HG03103 (cell line): ENCODE measurements at regions not wholly inside any gene's neighbourhood (a gene's known extent, or its start where the extent isn't known, plus 50 kb on each side); places are given as distances from the start of the nearest gene placed in this dataset.
"Not testable (repeated sequence)": the region's sequence is repeated elsewhere in the genome, so short reads cannot be mapped to it uniquely, and the experiment has no call there.

Experiments used
- ATAC-seq: cut with Tn5 transposase; IDR thresholded peaks from one replicate; pipeline ENCODE4 v1.9.1; 2021; ENCODE audit warnings: low read depth; ENCODE audit not compliant: unreplicated experiment

DNA sequence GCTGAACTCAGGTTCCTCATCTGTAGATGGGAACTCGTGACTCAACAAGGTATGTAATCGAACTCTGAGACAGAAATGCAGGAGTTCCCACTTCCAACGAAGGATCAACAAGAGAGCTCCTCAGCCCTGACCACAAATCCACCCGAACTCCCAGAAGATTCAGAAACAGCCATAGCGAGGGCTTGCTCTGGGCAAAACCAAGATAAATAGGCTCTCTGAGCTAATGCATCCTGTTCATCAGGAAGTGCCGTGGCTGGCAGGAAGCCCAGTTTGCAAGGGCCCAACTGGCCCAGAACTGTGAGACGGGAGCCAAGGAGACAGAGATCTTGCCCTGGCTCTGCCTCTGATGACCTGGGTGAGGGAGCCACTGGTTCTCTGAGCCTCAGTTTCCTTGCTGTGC is 141.7 kb upstream of the PFKP start:
- ATAC-seq, result no peak

DNA sequence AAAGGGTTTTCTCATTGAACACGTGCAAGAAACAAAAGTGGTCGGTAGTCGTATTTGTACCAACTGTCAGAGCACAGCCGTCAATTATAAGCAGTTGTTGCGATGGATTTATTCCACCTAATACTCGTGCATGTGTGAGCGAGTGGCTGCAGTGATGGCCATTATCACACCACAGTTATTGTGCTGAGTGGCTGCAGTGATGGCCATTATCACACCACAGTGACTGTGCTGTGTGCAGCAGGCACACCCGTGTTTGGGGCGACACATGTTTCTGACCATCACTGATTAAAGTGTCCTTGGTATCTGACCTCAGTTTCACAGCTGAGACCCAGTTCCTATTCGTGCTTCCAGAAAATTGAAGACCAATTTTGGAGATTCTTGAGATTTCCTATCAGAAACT is 142.9 kb upstream of the PFKP start:
- no peak for ATAC-seq

DNA sequence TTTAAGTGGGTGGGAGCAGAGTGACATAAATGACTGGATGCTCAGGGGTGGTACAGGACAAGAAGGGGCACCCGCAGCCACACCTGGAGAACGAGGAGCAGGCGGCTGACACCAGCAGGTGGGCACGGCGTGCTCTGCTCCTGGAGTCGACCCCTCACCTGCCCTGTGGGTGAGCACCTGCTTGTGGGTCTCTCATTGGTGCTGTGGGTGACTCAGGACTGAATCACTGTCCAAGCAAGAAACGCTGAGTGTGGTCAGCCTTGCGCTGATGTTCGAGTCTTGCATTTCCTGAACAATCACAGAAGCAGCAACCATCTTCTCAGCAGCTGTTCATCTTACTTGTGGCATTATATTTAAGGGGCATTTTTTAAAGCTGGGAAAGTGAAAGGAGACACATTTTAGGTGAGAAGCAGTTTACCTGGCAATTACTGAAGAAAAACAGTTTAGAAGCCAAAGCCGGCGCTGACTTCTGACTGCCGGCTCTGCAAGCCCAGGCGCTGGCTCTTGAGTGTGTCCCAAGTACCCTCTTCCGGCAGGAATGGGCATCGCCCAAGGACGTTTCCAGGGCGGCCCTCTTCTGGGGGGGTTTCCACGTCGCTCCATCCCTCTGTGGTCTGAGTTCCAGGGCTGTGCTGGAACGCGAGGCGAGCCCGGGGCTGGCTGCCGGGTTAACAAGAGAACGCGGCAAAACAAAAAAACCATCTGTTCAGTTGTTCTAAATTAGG is 145.2 kb upstream of the PFKP start:
- no peak for ATAC-seq

DNA sequence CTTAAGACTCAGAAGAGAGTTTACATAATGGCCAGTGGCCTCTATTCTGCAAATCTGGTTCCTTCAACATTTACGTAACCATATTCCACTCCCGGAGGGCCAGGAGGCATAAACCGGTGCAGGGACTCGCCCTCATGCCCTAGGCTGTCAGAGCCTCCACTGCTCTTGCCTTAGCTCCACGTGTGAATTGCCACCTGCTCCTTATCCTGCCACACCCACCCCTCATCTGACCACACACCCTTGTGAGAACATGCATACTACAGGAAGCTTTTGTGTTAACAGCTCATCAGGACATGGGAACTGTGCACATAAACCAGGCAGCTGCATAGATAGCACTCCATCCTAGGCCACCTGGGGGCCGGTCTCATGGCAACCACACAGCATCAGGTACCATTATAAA is 146.7 kb upstream of the PFKP start:
- ATAC-seq, result no peak

DNA sequence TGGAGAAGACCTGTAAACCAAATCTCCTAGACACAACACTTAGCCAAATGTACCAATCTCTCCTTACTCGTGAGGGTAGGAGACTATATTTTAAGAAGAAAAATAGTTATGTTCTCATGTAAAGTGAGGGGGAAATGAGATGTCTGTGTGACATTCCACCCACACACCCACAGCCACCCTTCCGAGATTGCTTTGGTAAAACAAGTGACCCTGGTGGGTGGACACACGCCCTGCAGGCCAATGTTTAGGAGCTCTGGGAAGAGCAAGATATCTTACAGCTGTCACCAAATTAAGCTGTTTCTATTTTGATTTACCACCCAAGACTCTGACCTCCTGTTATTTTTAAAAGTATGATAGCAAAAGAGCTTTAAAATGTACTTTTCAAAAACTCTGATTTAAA is 147.2 kb upstream of the PFKP start:
- ATAC-seq, result no peak

DNA sequence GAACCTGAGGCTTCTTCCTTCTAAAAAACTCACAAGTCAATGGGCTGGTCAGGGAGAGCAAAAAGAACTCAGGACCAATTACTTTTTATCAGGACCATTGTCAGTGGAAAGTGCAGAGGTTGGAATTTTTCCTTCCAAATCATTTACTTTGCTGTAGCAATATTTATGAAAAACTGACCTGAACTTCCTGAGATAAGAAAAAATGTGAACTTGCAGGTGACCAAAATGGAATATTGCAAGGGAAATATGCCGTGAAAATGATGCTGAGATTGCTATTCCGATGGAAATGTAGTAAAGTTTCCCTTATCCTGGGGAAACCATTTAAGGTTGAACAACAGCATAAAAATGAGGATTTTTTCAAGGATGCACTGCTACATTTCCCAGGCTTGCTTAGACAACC is 148.3 kb upstream of the PFKP start:
- no peak for ATAC-seq

DNA sequence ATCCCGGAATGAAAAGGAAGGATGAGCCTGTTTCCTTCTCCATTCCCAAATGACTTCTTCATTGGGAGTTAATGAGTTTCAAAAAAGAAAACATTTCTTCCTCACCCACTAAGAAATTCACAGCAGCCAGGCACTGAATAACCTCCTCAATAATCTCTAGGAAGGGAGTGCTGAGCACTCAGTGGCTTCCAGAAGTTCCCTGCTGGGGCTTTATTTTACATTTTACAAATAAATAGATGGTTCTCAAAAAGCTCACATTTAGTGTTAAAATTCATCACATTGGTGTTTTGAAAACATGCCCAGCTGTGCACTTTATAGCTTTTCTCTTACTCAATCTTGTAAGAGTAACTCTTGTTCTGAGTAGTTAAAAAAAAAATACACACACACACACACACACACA is 148.9 kb upstream of the PFKP start:
- no peak for ATAC-seq

DNA sequence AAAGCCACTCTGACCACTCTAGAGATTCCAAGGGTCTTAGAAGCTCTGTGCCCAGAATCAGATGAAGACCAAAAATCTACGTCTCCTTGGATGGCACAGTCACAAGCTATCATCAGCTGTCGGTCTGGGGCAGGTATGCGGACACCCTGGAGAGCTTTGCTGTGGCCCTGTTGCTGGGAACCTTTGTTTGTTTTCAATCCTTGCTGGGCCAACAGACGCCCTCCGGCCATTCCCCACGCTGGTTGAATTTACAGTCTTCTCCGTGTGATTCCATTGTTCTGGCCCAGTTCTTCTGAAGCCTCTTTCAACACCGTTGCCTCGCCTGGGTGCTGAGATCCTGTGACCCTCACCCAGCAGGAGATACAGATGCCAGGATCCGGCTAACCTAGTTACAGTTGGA is 149.4 kb upstream of the PFKP start:
- no peak for ATAC-seq

DNA sequence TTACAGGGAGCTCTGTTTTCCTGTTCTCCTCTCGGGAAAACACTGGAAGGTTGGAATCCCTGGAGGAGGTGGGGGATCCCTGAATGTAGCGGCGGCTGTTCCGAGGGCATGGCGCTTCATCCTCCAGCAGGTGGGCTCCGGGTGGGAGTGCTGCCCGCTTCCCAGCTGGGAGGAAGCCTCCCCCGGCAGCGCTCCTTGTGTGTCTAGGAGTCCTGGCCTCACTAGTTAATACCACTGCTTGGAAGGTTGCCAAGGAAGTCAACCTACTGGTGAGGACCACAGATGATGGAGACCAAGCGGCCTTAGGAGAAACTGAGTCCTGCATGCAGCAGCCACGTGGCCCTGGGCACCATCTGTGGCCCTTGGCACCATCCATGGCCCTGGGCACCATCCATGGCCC is 151.9 kb upstream of the PFKP start:
- no peak for ATAC-seq

DNA sequence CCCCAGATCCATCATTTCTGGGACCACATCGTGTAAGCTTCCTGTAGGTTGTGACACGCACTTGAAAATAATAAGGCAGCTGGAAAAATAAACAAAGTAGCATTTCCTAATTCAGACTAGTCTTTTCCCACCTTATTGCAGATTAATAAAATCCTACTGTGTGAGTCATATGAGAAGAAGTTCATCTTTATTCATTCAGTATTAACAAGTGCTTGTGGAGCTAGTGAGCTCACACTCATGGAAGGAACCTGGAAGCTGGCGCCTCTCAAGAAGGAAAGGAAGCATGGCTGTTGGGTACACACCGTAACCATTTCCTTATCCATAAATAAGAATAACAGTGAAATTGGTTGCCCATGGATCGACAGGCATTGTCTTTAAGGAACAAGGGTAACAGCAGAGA is 152.6 kb upstream of the PFKP start:
- ATAC-seq, result no peak

DNA sequence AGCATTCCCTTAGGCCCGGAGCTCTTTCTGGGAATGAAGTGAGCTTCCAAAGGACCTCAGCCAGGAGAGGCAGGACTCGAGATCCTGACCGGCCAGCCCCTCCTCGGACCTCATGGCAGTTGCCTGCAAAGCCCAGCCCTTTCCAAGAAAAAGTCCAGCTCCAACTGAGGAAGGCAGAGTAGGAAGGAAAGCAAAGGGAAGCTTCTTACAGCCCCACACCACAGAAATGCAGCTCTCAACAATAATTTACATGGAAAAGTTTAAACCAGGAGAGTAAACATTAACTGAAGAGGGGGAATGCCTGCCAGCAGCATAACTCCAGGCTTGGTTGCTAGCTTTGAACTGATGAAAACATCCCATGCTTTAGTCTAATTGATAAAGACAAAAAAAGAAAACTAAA is 153.9 kb upstream of the PFKP start:
- no peak for ATAC-seq

DNA sequence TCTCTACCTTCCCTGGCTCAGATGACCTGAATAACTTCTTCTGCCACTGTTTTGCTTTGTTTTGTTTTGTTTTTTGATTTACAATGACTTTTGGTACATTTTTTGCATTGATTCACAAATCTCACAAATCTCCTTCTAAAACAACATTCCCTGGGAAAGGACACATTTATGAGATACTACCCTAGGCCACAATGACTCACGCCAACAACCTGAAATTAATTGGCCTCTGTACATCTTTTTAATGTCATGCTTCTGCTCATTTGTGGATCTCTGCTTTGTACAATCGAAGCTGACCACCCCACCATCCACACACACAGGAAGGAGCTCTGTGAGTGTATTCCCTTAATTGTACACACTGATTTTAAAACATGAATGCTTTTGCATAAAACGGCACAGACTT is 156.7 kb upstream of the PFKP start:
- no peak for ATAC-seq

DNA sequence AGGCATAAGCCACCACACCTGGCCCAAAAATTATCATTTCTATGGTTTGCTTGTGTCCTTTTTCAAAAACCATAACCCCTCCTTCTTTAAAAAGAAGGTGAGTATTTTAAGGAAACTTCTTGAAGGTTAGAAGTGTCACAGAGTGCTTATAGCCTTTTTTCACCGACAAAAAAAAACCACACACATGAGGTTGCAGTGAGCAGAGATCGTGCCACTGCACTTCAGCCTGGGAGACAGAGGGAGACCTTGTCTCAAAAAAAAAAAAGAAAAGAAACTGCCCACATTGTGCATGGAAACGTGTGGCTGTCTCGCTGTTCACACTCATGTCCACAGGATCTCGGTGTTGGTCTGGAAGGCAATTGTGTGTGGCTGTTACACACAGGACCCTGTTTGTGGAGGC is 157.4 kb upstream of the PFKP start:
- no peak for ATAC-seq

DNA sequence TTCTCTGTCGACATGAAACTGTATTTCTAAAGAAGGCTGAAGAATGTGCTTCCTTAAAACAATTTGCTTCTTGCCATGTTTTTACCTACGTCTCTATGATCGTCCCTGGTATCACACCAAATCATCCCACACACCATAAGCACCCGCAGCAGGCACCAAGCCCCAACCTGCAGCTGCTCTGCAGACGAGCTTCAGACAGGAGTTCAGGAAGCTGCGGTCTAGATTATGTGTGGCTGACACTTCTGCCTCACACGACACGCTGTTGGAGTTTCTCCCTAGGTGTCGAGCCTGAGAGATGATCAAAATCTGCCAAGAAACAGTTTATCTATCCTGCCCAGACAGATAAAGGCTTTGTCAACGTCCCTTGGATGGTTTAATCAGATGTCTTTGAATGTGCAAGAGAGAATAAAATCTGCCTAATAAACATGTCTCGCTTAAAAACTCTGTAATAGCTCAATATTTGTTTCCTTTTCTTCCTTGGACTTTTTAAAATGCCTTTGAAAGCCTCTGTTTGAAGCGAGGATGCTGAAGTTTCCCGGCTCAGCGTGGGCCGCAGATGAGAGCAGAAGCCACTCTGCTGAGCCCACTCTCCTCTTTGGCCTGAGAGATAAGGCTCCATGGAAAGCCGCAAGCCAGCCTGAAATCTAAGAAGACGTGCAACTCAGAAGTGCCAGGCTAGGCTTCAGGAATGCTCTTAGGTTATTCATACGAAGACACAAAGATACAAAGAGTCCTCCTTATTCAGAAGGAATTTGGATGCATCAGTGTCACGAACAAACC is 158.3 kb upstream of the PFKP start:
- no peak for ATAC-seq

DNA sequence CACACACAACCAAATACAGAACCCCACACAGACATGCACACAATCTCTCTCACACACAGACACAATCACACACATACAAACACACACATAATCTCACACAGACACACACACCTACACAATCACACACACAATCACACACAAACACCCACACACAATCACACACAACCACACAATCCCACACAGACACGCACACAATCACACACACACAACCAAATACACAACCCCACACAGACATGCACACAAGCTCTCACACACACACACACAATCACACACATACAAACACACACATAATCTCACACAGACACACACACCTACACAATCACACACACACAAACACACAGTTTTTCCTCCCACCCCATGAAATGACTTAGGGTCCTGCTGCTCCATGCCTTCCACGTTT is 160.4 kb upstream of the PFKP start:
- ATAC-seq, result no peak

DNA sequence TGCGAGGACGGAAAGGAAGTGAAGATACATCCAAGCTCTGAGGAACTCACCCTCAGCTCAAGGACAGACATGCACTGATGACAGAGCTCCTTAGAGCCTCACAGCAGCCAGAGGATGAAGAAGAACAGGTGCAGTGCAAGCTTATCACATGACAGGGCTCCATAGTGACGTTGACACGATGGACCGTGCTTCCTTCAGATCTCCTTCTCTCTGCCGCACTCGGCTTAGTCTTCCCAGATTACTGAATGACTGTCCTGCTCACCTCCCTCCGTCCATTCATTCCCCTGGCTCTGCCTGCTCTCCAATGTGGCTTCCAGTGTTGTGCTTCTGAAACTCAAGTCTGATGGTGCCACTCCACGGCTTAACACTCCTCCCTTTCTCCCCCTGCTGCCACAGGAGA is 161.5 kb upstream of the PFKP start:
- no peak for ATAC-seq

DNA sequence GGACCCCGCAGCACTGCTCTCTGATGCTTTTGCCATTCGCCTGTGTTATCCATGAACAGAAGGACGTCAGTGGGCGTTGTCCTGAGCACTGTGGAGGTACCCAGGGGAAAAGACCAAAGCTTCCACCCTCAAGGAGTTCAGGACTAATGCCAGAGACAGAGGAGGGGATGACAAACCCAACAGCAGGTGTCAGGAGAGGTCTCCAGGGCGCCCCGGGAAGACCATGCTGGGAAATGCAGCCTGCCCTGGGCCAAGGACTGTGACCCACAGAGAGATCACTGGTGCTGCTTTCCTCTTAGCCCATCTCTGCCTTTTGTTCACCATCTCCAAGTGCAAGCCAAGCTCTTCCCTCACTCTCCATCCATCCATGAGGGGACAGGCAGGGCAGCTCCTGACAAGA is 166.8 kb upstream of the PFKP start:
- no peak for ATAC-seq

DNA sequence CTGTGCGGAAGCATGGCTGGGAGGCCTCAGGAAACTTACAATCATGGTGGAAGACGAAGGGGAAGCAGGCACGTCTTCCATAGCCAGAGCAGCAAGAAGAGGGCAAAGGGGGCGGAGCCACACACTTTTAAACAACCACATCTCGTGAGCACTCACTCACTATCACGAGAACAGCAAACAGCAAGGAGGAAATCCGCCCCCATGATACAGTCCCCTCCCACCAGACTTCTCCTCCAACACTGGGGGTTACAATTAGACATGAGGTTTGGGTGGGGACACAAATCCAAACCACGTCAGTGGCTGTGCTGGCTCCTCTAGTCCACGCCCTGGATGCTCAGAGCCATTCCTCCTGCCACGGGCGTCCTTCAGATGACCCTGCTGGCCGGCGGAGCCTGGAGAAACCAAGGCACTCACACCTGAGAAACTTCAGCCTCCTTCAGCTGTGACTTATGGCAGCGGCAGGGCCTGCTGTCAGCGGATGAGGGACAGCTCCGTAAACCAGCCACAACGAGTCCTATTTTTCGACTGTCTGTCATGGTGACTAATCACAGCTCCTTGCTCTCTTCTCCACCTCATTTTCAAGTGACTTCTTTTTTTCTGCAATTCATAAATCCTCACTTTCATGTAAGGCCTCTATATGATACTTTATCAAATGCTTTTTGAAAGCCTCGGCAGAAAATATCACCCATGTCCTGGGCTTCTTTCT is 167.9 kb upstream of the PFKP start:
- ATAC-seq, result no peak

DNA sequence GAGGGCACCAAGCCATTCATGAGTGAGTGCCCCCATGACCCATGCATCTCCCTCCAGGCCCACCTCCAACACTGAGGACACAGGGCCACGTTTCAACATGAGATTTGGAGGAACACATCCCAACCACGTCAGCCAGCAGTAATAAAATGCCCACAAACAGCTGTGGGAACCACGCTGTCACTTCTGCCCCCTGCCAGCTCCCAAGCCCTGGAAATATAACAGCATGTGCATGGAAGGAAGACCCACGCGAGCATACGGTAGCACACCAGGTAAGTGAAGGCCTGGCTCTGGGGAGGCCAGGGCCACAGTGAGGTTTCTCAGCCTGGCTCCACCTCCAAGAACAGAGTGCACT is 168.9 kb upstream of the PFKP start:
- no peak for ATAC-seq

DNA sequence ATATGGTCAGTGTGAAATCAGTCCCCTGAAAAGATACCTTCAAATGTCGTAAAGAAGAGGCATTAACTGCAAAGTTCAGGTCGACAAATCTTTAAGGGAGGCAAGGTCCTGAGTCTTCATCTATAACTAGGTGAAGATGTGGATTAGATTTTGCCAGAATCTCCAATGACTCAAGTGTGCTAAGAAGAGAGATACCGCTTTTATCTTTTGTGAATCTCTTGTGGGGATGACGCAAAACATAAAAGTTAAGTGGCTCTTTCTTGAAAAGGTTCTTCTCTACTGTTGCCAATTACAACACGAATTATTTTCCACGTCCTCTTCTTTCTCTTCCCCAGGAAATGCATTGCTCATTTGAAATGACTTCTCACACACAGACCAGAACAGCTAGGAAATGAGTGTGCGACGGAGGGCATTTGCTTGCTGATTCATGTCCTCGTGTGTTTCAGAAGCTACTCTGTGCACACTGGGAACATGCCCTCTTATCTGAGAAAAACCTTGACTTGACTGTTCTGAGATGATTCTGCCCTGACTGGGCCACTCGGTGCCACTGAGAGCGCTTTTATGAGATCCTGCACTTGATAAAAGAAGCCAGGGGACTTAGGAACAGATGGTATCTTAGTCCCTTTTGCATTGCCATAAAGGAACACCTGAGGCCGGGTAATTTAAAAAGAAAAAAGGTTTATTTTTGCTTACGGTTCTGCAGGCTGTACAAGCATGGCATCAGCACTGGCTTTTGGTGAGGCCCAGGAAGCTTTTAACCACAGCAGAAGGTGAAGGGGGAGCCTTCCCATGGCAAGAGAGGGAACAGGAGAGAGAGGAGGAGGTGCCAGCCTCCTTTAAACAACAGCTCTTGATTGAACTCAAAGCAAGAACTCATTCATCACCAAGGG is 169.5 kb upstream of the PFKP start:
- no peak for ATAC-seq

DNA sequence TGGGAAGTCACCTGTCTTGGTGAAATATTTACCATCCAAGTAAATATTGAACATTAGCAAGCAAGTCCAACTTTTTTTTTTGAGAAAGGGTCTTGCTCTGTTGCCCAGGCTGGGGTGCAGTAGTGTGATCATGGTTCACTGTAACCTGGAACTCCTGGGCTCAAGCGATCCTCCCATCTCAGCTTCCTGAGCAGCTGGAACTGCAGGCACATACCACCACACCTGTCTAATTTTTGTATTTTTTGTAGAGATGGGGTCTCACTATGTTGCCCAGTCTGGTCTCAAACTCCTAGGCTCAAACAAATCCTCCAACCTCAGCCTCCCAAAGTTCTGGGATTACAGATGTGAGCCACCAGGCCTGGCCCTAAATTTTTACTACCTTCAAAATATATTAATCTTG is 171.0 kb upstream of the PFKP start:
- ATAC-seq, result not testable (repeated sequence)
